ENCODE measurements at regions not wholly inside any gene's neighbourhood (a gene's known extent, or its start where the extent isn't known, plus 50 kb on each side); places are given as distances from the start of the nearest gene placed in this dataset.

- TF ChIP-seq CTCF (IDR thresholded peaks at IDR 0.05; ENCODE audit: insufficient read depth, low read depth, low read length, missing control alignments), result no peak
- no peak overlapping the region for H3K4me3 ChIP-seq (ENCODE audit: low read depth, low read length)
- DNase-seq (ENCODE audit: low read depth), result no peak
Measured at GRCh38 chr15:47388299-47388698, 329.0 kb upstream of the SEMA6D start.

GRCh38 chr15:47390208-47390765, 327.0 kb upstream of the SEMA6D start:
- no peak for TF ChIP-seq CTCF (IDR thresholded peaks at IDR 0.05; ENCODE audit: insufficient read depth, low read depth, low read length, missing control alignments)
- no peak overlapping the region for H3K4me3 ChIP-seq (ENCODE audit: low read depth, low read length)
- DNase-seq (ENCODE audit: low read depth), result no peak

- TF ChIP-seq CTCF (IDR thresholded peaks at IDR 0.05; ENCODE audit: insufficient read depth, low read depth, low read length, missing control alignments), result no peak
- H3K4me3 ChIP-seq (ENCODE audit: low read depth, low read length), result no peak overlapping the region
- no peak for DNase-seq (ENCODE audit: low read depth)
Measured at GRCh38 chr15:47394286-47394809, 323.0 kb upstream of the SEMA6D start.

GRCh38 chr15:47395076-47395475, 322.2 kb upstream of the SEMA6D start:
- DNase-seq (ENCODE audit: low read depth), result no peak
- no peak overlapping the region for H3K4me3 ChIP-seq (ENCODE audit: low read depth, low read length)
- TF ChIP-seq CTCF (IDR thresholded peaks at IDR 0.05; ENCODE audit: insufficient read depth, low read depth, low read length, missing control alignments), result no peak

- TF ChIP-seq CTCF (IDR thresholded peaks at IDR 0.05; ENCODE audit: insufficient read depth, low read depth, low read length, missing control alignments), result no peak
- no peak overlapping the region for H3K4me3 ChIP-seq (ENCODE audit: low read depth, low read length)
Measured at GRCh38 chr15:47397655-47398054, 319.6 kb upstream of the SEMA6D start.

GRCh38 chr15:47398132-47398531, 319.2 kb upstream of the SEMA6D start:
- no peak for DNase-seq (ENCODE audit: low read depth)
- no peak overlapping the region for H3K4me3 ChIP-seq (ENCODE audit: low read depth, low read length)
- no peak for TF ChIP-seq CTCF (IDR thresholded peaks at IDR 0.05; ENCODE audit: insufficient read depth, low read depth, low read length, missing control alignments)

More at GRCh38 chr15:47397655-47398054, 319.6 kb upstream of the SEMA6D start:
- no peak for DNase-seq (ENCODE audit: low read depth)

GRCh38 chr15:47398594-47398993, 318.7 kb upstream of the SEMA6D start:
- no peak for DNase-seq (ENCODE audit: low read depth)

More at GRCh38 chr15:47398594-47398993, 318.7 kb upstream of the SEMA6D start:
- H3K4me3 ChIP-seq (ENCODE audit: low read depth, low read length), result no peak overlapping the region
- no peak for TF ChIP-seq CTCF (IDR thresholded peaks at IDR 0.05; ENCODE audit: insufficient read depth, low read depth, low read length, missing control alignments)
